DND-41 (cell line): ENCODE measurements at regions not wholly inside any gene's neighbourhood (a gene's known extent, or its start where the extent isn't known, plus 50 kb on each side); places are given as distances from the start of the nearest gene placed in this dataset.

Experiments
- EZH2 ChIP-seq: IDR thresholded peaks from 3 replicates; pipeline ENCODE4 v1.6.1; 2012; ENCODE audit warnings: borderline replicate concordance, low read depth, mild to moderate bottlenecking, moderate library complexity, low read length, inconsistent platforms; ENCODE audit not compliant: severe bottlenecking
- TF ChIP-seq, protein P1 (sequence below): IDR thresholded peaks from 2 replicates; pipeline ENCODE4 v1.5.1; 2012; ENCODE audit warnings: borderline replicate concordance, low read length, moderate library complexity, mild to moderate bottlenecking; ENCODE audit not compliant: poor library complexity, severe bottlenecking; ENCODE audit errors: extremely low read depth

- TF ChIP-seq, protein P1, sequence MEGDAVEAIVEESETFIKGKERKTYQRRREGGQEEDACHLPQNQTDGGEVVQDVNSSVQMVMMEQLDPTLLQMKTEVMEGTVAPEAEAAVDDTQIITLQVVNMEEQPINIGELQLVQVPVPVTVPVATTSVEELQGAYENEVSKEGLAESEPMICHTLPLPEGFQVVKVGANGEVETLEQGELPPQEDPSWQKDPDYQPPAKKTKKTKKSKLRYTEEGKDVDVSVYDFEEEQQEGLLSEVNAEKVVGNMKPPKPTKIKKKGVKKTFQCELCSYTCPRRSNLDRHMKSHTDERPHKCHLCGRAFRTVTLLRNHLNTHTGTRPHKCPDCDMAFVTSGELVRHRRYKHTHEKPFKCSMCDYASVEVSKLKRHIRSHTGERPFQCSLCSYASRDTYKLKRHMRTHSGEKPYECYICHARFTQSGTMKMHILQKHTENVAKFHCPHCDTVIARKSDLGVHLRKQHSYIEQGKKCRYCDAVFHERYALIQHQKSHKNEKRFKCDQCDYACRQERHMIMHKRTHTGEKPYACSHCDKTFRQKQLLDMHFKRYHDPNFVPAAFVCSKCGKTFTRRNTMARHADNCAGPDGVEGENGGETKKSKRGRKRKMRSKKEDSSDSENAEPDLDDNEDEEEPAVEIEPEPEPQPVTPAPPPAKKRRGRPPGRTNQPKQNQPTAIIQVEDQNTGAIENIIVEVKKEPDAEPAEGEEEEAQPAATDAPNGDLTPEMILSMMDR, result no peak
- no peak for TF ChIP-seq EZH2
Measured at GRCh38 chr7:117961235-117961634, 88.0 kb upstream of the CTTNBP2 start.
